ENCODE measurements at regions not wholly inside any gene's neighbourhood (a gene's known extent, or its start where the extent isn't known, plus 50 kb on each side); places are given as distances from the start of the nearest gene placed in this dataset.
"Not testable (repeated sequence)": the region's sequence is repeated elsewhere in the genome, so short reads cannot be mapped to it uniquely, and the experiment has no call there.

DNA sequence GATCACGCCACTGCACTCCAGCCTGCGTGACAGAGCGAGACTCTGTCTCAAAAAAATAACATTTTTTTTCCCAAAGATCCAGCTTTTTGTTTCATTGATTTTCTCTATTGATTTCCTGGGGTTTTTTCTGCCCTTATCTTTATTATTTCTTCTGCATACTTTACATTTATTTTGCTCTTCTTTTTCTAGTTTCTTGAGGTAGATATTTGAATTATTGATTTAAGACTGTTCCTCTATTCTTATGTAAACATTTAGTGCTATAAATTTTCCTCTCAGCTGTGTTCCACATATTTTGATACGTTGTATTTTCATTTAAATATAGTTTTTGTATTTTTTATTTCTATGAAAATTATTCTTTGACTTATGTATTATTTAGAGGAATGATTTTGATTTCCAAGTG is 89.8 kb downstream of the TEX51 start:
- no peak overlapping the region for H3K4me3 ChIP-seq (ENCODE audit: low read length)
- H3F3A ChIP-seq (ENCODE audit: insufficient read depth, low read length, poor library complexity, severe bottlenecking), result no peaks in the 10 kb centered on the region
- H3K27ac ChIP-seq (ENCODE audit: low read length), result no peak overlapping the region
- no peaks in the 10 kb centered on the region for H3K27me3 ChIP-seq (ENCODE audit: insufficient read depth, low read depth, low read length)
- no peaks in the 10 kb centered on the region for H3K79me2 ChIP-seq (replicated peaks; ENCODE audit: insufficient read depth, low read length)
- H3K4me2 ChIP-seq (ENCODE audit: low read length), result no peak overlapping the region
- H4K20me1 ChIP-seq (ENCODE audit: insufficient read depth), result no peaks in the 10 kb centered on the region
- H2AFZ ChIP-seq (ENCODE audit: low read depth, low read length), result no peak overlapping the region
- no peak overlapping the region for H3K9ac ChIP-seq (ENCODE audit: low read length)
- no peaks in the 10 kb centered on the region for H3K9me3 ChIP-seq (ENCODE audit: low read length)
- H3K9me2 ChIP-seq (ENCODE audit: insufficient read depth, low read length), result no peaks in the 10 kb centered on the region
- H3K36me3 ChIP-seq (ENCODE audit: insufficient read depth, low read length), result no peaks in the 10 kb centered on the region
- TF ChIP-seq SMC3 (conservative IDR thresholded peaks at IDR 0.05; ENCODE audit: poor library complexity) (no peak), MXI1 (conservative IDR thresholded peaks at IDR 0.05; ENCODE audit: poor library complexity, severe bottlenecking) (no peak), TAF1 (IDR thresholded peaks at IDR 0.05; ENCODE audit: low read depth) (no peak), RAD21 (conservative IDR thresholded peaks at IDR 0.05) (no peak), EZH2 (IDR thresholded peaks at IDR 0.05; ENCODE audit: borderline replicate concordance, insufficient read depth, low read length, poor library complexity, severe bottlenecking) (no peak), EP300 (conservative IDR thresholded peaks at IDR 0.05; ENCODE audit: poor library complexity, severe bottlenecking) (no peak), POLR2AphosphoS5 (IDR thresholded peaks at IDR 0.05) (no peak)
- TF ChIP-seq, protein P1, sequence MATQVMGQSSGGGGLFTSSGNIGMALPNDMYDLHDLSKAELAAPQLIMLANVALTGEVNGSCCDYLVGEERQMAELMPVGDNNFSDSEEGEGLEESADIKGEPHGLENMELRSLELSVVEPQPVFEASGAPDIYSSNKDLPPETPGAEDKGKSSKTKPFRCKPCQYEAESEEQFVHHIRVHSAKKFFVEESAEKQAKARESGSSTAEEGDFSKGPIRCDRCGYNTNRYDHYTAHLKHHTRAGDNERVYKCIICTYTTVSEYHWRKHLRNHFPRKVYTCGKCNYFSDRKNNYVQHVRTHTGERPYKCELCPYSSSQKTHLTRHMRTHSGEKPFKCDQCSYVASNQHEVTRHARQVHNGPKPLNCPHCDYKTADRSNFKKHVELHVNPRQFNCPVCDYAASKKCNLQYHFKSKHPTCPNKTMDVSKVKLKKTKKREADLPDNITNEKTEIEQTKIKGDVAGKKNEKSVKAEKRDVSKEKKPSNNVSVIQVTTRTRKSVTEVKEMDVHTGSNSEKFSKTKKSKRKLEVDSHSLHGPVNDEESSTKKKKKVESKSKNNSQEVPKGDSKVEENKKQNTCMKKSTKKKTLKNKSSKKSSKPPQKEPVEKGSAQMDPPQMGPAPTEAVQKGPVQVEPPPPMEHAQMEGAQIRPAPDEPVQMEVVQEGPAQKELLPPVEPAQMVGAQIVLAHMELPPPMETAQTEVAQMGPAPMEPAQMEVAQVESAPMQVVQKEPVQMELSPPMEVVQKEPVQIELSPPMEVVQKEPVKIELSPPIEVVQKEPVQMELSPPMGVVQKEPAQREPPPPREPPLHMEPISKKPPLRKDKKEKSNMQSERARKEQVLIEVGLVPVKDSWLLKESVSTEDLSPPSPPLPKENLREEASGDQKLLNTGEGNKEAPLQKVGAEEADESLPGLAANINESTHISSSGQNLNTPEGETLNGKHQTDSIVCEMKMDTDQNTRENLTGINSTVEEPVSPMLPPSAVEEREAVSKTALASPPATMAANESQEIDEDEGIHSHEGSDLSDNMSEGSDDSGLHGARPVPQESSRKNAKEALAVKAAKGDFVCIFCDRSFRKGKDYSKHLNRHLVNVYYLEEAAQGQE (IDR thresholded peaks at IDR 0.05; ENCODE audit: borderline replicate concordance), result no peak
- TF ChIP-seq, protein P2, sequence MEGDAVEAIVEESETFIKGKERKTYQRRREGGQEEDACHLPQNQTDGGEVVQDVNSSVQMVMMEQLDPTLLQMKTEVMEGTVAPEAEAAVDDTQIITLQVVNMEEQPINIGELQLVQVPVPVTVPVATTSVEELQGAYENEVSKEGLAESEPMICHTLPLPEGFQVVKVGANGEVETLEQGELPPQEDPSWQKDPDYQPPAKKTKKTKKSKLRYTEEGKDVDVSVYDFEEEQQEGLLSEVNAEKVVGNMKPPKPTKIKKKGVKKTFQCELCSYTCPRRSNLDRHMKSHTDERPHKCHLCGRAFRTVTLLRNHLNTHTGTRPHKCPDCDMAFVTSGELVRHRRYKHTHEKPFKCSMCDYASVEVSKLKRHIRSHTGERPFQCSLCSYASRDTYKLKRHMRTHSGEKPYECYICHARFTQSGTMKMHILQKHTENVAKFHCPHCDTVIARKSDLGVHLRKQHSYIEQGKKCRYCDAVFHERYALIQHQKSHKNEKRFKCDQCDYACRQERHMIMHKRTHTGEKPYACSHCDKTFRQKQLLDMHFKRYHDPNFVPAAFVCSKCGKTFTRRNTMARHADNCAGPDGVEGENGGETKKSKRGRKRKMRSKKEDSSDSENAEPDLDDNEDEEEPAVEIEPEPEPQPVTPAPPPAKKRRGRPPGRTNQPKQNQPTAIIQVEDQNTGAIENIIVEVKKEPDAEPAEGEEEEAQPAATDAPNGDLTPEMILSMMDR (IDR thresholded peaks at IDR 0.05; ENCODE audit: poor library complexity, severe bottlenecking), result no peak

DNA sequence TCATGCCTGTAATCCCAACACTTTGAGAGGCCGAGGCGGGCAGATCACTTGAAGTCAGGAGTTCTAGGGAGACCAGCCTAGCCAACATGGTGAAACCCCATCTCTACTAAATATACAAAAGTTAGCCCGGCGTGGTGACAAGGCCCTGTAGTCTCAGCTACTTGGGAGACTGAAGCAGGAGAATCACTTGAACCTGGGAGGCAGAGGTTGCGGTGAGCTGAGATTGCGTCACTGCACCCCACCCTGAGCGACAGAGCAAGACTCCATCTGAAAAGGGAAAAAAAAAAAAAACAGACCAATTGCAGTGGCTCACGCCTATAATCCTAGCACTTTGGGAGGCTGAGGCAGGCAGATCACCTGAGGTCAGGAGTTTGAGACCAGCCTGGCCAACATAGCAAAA is 90.4 kb downstream of the TEX51 start:
- H2AFZ ChIP-seq (ENCODE audit: low read depth, low read length); H3K9me2 ChIP-seq (ENCODE audit: insufficient read depth, low read length); H3K79me2 ChIP-seq (replicated peaks; ENCODE audit: insufficient read depth, low read length); H4K20me1 ChIP-seq (ENCODE audit: insufficient read depth); H3K27ac ChIP-seq (ENCODE audit: low read length); H3K4me3 ChIP-seq (ENCODE audit: low read length); H3K9me3 ChIP-seq (ENCODE audit: low read length); H3F3A ChIP-seq (ENCODE audit: insufficient read depth, low read length, poor library complexity, severe bottlenecking); H3K27me3 ChIP-seq (ENCODE audit: insufficient read depth, low read depth, low read length); H3K36me3 ChIP-seq (ENCODE audit: insufficient read depth, low read length); H3K9ac ChIP-seq (ENCODE audit: low read length); H3K4me2 ChIP-seq (ENCODE audit: low read length): not testable (repeated sequence)

DNA sequence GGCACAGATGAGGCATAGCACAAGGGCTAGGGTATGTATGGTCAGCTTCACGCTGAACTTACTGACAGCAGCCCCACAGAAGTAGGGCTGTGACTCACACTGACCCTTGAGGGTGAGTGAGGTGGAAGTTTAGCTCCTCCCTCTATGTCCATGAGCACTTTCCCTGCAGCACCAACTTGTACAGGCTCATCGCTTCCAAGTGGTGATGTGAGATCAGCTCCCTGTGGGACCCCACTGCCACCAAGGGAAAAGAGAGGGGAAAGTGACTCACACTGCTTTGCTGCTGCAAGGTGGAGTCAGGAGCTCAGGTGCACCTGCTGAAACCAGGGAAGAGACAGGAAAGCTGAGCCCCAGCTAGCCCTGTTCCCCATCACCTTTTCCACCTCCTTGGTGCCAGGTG is 91.5 kb downstream of the TEX51 start:
- Histone ChIP-seq H3F3A (ENCODE audit: insufficient read depth, low read length, poor library complexity, severe bottlenecking) (no peaks in the 10 kb centered on the region), H3K27ac (ENCODE audit: low read length) (no peak overlapping the region)

More for the DNA sequence above, 91.5 kb downstream of the TEX51 start:
- H3K9me2 ChIP-seq (ENCODE audit: insufficient read depth, low read length), result no peaks in the 10 kb centered on the region
- no peaks in the 10 kb centered on the region for H4K20me1 ChIP-seq (ENCODE audit: insufficient read depth)
- H3K9ac ChIP-seq (ENCODE audit: low read length), result no peak overlapping the region
- no peaks in the 10 kb centered on the region for H3K9me3 ChIP-seq (ENCODE audit: low read length)
- TF ChIP-seq EZH2 (IDR thresholded peaks at IDR 0.05; ENCODE audit: borderline replicate concordance, insufficient read depth, low read length, poor library complexity, severe bottlenecking), result no peak
- H3K4me2 ChIP-seq (ENCODE audit: low read length), result no peak overlapping the region
- no peaks in the 10 kb centered on the region for H3K36me3 ChIP-seq (ENCODE audit: insufficient read depth, low read length)
- no peak overlapping the region for H2AFZ ChIP-seq (ENCODE audit: low read depth, low read length)
- no peaks in the 10 kb centered on the region for H3K27me3 ChIP-seq (ENCODE audit: insufficient read depth, low read depth, low read length)
- no peak overlapping the region for H3K4me3 ChIP-seq (ENCODE audit: low read length)
- no peaks in the 10 kb centered on the region for H3K79me2 ChIP-seq (replicated peaks; ENCODE audit: insufficient read depth, low read length)

Data from neural cell (in vitro differentiated cells).